HG02678 (cell line): ENCODE measurements at regions not wholly inside any gene's neighbourhood (a gene's known extent, or its start where the extent isn't known, plus 50 kb on each side); places are given as distances from the start of the nearest gene placed in this dataset.

ENCODE experiments used
- ATAC-seq: cut with Tn5 transposase; IDR thresholded peaks from one replicate; pipeline ENCODE4 v1.9.1; 2021; ENCODE audit warnings: mild to moderate bottlenecking, moderate library complexity; ENCODE audit not compliant: unreplicated experiment

GRCh38 chrX:14194711-14195110, 165.0 kb upstream of the GEMIN8 start:
- no peak for ATAC-seq

DNA sequence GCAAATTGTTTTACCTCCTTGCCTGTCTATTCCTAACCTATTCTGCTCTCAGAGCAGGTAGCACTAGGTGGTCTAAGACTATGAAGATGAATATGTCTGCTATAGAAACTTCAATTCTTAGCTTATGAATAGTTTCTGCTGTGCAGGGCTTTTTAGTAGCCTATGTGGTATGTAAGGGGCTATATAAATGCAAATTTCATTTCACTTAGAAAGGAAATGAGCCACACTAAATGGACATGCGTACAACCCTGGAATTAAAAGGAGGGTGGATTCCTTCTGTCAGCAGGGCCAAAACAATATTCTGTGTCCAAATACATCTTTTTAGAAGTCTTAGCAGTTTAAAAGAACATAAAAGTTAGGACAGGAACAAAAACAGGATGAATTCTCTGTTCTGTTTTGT, 163.9 kb upstream of the GEMIN8 start:
- no peak for ATAC-seq

DNA sequence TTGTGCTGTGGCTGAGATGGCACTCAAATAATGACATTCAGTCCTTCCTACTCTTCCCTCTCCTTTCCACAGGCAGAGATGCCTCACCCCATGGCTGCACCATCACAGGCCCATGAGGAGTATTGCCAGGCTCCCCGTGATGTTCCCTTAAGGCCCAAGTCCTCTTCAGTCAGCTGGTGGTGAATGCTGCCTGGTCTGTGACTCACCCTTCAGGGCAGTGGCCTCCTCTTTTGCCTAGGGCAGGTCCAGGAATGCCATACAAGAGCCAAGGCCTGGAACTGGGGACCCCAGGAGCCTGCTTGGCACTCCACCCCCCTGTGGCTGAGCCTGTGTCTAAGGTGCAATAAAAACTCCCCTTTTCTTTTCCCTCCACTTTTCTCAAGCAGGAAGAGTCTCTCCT, 144.2 kb upstream of the GEMIN8 start:
- no peak for ATAC-seq

GRCh38 chrX:14164828-14165227, 135.1 kb upstream of the GEMIN8 start:
- no peak for ATAC-seq

DNA sequence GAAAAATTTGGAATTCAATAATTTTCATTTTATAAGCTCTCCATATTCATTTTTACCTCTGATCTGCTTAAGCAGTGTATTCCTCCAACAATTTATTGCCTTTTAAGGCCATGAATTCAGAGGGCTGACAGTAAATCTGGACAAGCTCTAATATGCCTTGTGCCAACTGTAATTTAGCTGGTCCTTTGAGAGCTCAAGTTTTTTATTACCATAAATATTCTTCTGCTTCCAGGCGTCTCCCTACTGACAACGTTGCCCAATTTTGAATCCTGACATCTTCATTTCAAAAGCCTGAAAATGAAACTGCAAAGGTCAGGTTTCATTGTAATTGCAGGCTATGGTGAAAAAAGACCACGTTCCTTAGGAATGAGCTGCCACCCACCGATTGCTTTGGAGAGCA, 95.8 kb upstream of the GEMIN8 start:
- ATAC-seq, result no peak

DNA sequence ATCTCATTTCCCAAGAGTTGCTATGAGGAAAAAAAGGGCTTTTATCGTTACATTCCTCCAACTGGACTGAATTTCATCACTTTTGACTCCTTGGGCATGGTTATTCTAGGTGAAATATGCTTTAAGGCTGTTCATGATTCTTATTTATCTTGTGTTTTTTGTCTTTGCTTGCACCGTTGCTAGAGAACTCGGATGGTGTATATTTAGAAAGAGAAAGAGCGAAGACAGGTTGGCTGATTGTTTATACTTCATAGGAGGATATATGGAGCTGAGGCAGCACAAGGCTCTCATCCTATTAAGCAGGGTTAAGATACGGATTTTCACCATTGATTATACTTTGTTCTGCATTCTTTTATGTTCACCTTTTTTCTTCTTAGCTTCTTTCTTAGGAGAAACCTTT, 94.9 kb upstream of the GEMIN8 start:
- ATAC-seq, result no peak

DNA sequence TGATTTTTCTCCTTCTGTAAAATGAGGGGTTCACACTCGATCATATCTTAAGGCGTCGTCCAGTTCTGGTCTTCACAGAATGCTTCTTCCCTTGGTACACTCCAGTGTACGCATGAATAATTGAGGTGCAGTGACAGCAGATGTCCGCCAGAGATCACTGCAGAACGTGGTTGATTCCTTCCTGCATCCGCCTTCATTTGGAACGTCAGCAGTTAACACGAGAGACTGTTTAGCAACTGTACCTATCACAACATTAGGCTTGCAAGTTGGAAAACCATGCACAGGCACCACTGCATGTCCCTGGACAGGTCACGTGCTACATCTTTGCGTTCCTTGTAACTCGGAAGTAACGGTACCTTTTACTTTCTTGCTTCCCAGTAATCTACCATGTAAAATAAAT, 66.0 kb upstream of the GEMIN8 start:
- peak; percentile 77 for ATAC-seq

GRCh38 chrX:14094191-14094590, 64.5 kb upstream of the GEMIN8 start:
- no peak for ATAC-seq

DNA sequence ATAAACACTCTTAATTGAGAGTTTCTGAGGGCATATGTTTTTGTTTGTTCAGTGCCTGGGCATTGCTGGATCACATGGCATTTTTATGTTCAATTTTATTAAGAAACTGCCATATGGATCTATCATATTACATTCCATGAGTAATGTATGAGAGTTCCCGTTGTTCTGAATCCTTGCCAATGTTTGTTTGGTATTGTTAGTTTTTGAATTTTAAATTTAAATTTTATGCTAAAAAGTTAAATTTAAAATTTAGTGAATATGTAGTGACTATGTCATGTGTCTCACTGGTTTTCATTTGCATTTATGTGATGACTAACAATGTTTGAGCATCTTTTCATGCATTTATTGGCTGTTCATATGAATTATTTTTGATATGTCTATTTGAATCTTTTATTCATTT, 54.8 kb upstream of the GEMIN8 start:
- no peak for ATAC-seq

DNA sequence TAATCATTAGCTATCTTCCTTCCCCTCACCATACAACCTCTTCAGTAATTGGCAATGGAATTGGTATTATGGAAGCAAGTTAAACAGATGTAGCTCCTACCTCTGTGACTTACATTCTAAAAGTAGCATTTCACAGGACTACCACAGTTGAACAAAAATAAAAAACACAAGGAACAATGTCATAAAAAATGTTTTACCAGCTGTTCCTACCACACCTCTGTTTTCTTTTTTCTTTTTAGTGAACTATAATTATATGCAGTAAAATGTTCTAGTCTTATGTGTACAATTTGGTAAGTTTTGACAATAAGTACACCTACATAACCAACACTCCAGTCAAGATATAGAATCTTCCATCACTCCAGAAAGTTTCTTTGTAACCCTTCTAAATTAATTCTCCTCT, 54.1 kb upstream of the GEMIN8 start:
- ATAC-seq, result no peak

- no peak for ATAC-seq
These were observed 50.3 kb upstream of the GEMIN8 start for GRCh38 chrX:14079891-14080430.
